ENCODE measurements at regions not wholly inside any gene's neighbourhood (a gene's known extent, or its start where the extent isn't known, plus 50 kb on each side); places are given as distances from the start of the nearest gene placed in this dataset.

DNA sequence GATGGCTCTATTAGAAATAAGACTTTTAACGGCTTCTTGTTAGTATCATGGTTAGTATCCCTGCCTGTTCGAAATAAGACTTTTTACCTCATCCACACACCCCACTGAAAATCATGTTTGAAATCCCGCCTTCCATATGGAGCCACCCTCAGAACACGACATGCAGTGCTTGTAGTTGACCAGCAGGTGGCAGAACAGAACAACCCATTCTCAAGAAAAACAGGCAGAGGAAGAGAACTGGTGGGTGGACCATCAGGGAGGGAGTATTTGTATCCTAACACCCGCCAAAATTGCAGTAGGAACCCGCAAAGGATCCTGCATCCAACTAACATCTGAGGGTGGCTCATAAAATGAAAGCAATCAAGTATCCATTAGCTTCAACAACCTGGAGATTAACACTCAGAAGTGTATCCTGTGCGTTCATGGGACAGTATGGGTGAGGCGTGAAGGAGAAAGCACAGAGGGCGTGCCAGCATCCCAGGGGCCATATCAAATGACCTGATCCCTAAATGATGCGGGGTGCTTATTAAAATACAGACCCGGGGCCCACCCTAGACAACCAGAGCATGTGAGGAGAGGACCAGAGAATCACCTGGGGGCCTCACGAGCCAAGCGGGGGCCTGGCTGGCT, 89.6 kb upstream of the NHSL1 start (continued):
- TF ChIP-seq, protein P1, sequence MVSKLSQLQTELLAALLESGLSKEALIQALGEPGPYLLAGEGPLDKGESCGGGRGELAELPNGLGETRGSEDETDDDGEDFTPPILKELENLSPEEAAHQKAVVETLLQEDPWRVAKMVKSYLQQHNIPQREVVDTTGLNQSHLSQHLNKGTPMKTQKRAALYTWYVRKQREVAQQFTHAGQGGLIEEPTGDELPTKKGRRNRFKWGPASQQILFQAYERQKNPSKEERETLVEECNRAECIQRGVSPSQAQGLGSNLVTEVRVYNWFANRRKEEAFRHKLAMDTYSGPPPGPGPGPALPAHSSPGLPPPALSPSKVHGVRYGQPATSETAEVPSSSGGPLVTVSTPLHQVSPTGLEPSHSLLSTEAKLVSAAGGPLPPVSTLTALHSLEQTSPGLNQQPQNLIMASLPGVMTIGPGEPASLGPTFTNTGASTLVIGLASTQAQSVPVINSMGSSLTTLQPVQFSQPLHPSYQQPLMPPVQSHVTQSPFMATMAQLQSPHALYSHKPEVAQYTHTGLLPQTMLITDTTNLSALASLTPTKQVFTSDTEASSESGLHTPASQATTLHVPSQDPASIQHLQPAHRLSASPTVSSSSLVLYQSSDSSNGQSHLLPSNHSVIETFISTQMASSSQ (IDR thresholded peaks at IDR 0.05; ENCODE audit: low read depth), result no peak
- TF ChIP-seq, protein P1 (CRISPR knock-in tag; IDR thresholded peaks at IDR 0.05; ENCODE audit: borderline replicate concordance), result no peak
- TF ChIP-seq MATR3 (CRISPR knock-in tag; IDR thresholded peaks at IDR 0.05), result no peak
- TF ChIP-seq MED1 (CRISPR knock-in tag; IDR thresholded peaks at IDR 0.05), result 0 out of 2 replicates have a peak, but pooled peaks have one; percentile 11
- TF ChIP-seq, protein P2, sequence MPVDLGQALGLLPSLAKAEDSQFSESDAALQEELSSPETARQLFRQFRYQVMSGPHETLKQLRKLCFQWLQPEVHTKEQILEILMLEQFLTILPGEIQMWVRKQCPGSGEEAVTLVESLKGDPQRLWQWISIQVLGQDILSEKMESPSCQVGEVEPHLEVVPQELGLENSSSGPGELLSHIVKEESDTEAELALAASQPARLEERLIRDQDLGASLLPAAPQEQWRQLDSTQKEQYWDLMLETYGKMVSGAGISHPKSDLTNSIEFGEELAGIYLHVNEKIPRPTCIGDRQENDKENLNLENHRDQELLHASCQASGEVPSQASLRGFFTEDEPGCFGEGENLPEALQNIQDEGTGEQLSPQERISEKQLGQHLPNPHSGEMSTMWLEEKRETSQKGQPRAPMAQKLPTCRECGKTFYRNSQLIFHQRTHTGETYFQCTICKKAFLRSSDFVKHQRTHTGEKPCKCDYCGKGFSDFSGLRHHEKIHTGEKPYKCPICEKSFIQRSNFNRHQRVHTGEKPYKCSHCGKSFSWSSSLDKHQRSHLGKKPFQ (CRISPR knock-in tag; IDR thresholded peaks at IDR 0.05; ENCODE audit: insufficient replicate concordance), result no peak
- TF ChIP-seq KAT8 (CRISPR knock-in tag; IDR thresholded peaks at IDR 0.05), result 0 out of 2 replicates have a peak, but pooled peaks have one; percentile 39
- TF ChIP-seq, protein P3, sequence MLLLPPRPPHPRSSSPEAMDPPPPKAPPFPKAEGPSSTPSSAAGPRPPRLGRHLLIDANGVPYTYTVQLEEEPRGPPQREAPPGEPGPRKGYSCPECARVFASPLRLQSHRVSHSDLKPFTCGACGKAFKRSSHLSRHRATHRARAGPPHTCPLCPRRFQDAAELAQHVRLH (CRISPR knock-in tag; IDR thresholded peaks at IDR 0.05; ENCODE audit: borderline replicate concordance, low read depth), result peak; percentile 41; the same call in 1 of the 2 replicates
- TF ChIP-seq, protein P4, sequence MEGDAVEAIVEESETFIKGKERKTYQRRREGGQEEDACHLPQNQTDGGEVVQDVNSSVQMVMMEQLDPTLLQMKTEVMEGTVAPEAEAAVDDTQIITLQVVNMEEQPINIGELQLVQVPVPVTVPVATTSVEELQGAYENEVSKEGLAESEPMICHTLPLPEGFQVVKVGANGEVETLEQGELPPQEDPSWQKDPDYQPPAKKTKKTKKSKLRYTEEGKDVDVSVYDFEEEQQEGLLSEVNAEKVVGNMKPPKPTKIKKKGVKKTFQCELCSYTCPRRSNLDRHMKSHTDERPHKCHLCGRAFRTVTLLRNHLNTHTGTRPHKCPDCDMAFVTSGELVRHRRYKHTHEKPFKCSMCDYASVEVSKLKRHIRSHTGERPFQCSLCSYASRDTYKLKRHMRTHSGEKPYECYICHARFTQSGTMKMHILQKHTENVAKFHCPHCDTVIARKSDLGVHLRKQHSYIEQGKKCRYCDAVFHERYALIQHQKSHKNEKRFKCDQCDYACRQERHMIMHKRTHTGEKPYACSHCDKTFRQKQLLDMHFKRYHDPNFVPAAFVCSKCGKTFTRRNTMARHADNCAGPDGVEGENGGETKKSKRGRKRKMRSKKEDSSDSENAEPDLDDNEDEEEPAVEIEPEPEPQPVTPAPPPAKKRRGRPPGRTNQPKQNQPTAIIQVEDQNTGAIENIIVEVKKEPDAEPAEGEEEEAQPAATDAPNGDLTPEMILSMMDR (CRISPR knock-in tag; IDR thresholded peaks at IDR 0.05), result peak; percentile 94
- TF ChIP-seq CREB1 (IDR thresholded peaks at IDR 0.05), result no peak
- 0 out of 2 replicates have a peak, but pooled peaks have one; percentile 35 for TF ChIP-seq CREB1 (CRISPR knock-in tag; IDR thresholded peaks at IDR 0.05)
- no peak for TF ChIP-seq GLI4 (CRISPR knock-in tag; IDR thresholded peaks at IDR 0.05; ENCODE audit: borderline replicate concordance)
- TF ChIP-seq, protein P5, sequence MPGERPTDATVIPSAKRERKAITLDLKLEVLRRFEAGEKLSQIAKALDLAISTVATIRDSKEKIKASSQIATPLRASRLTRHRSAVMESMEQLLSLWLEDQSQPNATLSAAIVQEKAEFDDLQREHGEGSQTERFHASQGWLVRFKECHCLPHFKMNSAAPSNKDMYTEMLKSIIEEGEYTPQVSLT (CRISPR knock-in tag; IDR thresholded peaks at IDR 0.05; ENCODE audit: borderline replicate concordance, low read depth), result no peak
- TF ChIP-seq, protein P6, sequence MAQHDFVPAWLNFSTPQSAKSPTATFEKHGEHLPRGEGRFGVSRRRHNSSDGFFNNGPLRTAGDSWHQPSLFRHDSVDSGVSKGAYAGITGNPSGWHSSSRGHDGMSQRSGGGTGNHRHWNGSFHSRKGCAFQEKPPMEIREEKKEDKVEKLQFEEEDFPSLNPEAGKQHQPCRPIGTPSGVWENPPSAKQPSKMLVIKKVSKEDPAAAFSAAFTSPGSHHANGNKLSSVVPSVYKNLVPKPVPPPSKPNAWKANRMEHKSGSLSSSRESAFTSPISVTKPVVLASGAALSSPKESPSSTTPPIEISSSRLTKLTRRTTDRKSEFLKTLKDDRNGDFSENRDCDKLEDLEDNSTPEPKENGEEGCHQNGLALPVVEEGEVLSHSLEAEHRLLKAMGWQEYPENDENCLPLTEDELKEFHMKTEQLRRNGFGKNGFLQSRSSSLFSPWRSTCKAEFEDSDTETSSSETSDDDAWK (CRISPR knock-in tag; IDR thresholded peaks at IDR 0.05), result no peak
- TF ChIP-seq PHF5A (CRISPR knock-in tag; IDR thresholded peaks at IDR 0.05; ENCODE audit: low read depth, unreplicated experiment), result peak; percentile 56
- 0 out of 2 replicates have a peak, but pooled peaks have one; percentile 41 for TF ChIP-seq ERF (CRISPR knock-in tag; IDR thresholded peaks at IDR 0.05)
- no peak for TF ChIP-seq JUND (CRISPR knock-in tag; IDR thresholded peaks at IDR 0.05)
- TF ChIP-seq SNRNP70 (IDR thresholded peaks at IDR 0.05; ENCODE audit: low read depth, low read length), result no peak
- 0 out of 2 replicates have a peak, but pooled peaks have one; percentile 29 for TF ChIP-seq KMT2A (CRISPR knock-in tag; IDR thresholded peaks at IDR 0.05)
- peak; percentile 28; the same call in 1 of the 2 replicates for TF ChIP-seq GATAD2A (CRISPR knock-in tag; IDR thresholded peaks at IDR 0.05)
- TF ChIP-seq TBL1XR1 (IDR thresholded peaks at IDR 0.05; ENCODE audit: borderline replicate concordance, low read length, partially characterized antibody), result peak; percentile 35
